Fibroblast of villous mesenchyme (primary cell): ENCODE measurements at regions not wholly inside any gene's neighbourhood (a gene's known extent, or its start where the extent isn't known, plus 50 kb on each side); places are given as distances from the start of the nearest gene placed in this dataset.
"Not testable (repeated sequence)": the region's sequence is repeated elsewhere in the genome, so short reads cannot be mapped to it uniquely, and the experiment has no call there.

ENCODE experiments used
- DNase-seq: peaks from one replicate; pipeline ENCODE4 v3.0.0-alpha.2; 2010; ENCODE audit warnings: low read depth
- H3K4me3 ChIP-seq: 2 replicates; pipeline ENCODE4 v1.5.1; 2011; ENCODE audit warnings: low read depth, mild to moderate bottlenecking, low read length
- TF ChIP-seq, protein P1 (sequence below): IDR thresholded peaks from 2 replicates; pipeline ENCODE4 v1.5.1; 2012; ENCODE audit warnings: low read depth, mild to moderate bottlenecking, low read length; ENCODE audit not compliant: insufficient read depth

DNA sequence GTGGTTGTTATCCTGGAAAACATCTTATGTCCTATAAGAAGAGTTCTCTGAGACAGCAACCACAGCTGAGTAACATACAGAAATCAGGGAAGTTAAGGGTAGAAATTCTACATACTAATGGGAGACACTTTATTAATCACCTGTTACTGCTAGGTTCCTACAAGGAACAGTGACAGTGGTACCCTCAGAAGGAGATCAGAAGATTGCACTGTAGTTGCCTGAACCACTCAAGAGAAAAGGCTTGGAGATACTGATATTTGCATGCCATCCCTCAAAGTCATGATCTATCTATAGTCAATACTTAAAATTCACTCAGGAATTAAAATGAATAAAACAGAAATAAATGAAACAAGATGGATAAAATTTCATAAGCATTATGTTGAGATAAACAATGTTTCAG lies 136.0 kb downstream of the LMLN start:
- DNase-seq = no peak
- TF ChIP-seq, protein P1, sequence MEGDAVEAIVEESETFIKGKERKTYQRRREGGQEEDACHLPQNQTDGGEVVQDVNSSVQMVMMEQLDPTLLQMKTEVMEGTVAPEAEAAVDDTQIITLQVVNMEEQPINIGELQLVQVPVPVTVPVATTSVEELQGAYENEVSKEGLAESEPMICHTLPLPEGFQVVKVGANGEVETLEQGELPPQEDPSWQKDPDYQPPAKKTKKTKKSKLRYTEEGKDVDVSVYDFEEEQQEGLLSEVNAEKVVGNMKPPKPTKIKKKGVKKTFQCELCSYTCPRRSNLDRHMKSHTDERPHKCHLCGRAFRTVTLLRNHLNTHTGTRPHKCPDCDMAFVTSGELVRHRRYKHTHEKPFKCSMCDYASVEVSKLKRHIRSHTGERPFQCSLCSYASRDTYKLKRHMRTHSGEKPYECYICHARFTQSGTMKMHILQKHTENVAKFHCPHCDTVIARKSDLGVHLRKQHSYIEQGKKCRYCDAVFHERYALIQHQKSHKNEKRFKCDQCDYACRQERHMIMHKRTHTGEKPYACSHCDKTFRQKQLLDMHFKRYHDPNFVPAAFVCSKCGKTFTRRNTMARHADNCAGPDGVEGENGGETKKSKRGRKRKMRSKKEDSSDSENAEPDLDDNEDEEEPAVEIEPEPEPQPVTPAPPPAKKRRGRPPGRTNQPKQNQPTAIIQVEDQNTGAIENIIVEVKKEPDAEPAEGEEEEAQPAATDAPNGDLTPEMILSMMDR = no peak
- H3K4me3 ChIP-seq = no peak overlapping the region

DNA sequence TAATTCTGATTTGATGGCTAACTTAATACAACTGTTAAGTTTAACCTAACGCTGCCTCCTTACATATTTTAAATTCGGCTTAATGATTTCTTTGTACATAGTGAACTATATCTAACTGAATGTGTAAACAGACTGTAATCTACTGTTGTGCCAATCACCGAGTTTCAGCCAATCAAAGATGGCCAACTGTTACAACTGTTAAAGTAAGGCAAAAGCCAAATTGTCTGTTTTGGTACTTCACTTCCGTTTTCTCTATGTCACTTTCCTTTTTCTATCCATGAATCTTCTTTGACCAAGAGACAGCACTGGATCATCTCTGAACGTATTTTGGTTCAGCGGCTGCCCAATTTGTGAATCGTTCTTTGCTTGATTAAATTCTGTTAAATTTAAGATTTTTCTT lies 137.0 kb downstream of the LMLN start:
- TF ChIP-seq, protein P1 = no peak

DNA sequence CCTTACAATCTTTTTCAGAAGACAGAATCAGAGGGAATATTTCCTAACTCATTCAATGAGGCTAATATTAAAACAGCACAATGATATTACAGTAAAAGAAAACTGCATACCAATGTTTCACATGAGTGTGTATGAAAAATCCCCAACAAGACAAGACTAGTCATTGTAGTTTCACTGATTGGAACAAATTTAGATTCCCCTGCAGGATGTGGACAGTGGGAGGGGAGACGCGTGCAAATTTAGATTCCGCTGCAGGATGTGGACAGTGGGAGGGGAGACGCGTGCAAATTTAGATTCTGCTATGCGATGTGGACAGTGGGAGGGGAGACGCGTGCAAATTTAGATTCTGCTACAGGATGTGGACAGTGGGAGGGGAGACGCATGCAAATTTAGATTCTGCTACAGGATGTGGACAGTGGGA lies 138.7 kb downstream of the LMLN start:
- DNase-seq, H3K4me3 ChIP-seq: not testable (repeated sequence)

More for the DNA sequence above, 137.0 kb downstream of the LMLN start:
- no peak overlapping the region for H3K4me3 ChIP-seq
- DNase-seq = no peak

DNA sequence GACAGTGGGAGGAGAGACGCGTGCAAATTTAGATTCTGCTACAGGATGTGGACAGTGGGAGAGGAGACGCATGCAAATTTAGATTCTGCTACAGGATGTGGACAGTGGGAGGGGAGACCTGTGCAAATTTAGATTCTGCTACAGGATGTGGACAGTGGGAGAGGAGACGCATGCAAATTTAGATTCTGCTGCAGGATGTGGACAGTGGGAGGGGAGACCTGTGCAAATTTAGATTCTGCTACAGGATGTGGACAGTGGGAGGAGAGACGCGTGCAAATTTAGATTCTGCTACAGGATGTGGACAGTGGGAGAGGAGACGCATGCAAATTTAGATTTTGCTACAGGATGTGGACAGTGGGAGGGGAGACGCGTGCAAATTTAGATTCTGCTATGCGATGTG lies 143.1 kb downstream of the LMLN start:
- DNase-seq = not testable (repeated sequence)

DNA sequence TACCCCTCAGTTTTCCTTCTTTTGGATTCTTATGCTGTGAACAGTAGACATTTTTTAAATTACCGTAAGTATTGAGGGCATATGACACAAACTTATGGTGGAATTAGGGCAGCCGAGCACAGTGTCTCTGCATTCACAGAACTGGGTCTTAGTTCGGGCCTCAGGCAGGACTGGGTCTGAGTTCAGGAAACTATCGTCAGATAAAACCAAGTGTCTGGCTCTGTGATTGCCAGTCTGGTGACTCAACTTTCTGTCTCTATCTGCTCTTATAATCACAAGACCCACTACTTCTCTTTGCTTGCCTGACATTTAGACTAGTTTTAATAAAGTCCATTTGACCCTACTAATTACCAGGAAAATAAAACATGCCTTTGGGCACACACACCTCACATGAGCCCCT lies 146.2 kb downstream of the LMLN start:
- DNase-seq = no peak
- H3K4me3 ChIP-seq = no peak overlapping the region
- TF ChIP-seq, protein P1 = no peak

More for the DNA sequence above, 143.1 kb downstream of the LMLN start:
- H3K4me3 ChIP-seq = not testable (repeated sequence)

DNA sequence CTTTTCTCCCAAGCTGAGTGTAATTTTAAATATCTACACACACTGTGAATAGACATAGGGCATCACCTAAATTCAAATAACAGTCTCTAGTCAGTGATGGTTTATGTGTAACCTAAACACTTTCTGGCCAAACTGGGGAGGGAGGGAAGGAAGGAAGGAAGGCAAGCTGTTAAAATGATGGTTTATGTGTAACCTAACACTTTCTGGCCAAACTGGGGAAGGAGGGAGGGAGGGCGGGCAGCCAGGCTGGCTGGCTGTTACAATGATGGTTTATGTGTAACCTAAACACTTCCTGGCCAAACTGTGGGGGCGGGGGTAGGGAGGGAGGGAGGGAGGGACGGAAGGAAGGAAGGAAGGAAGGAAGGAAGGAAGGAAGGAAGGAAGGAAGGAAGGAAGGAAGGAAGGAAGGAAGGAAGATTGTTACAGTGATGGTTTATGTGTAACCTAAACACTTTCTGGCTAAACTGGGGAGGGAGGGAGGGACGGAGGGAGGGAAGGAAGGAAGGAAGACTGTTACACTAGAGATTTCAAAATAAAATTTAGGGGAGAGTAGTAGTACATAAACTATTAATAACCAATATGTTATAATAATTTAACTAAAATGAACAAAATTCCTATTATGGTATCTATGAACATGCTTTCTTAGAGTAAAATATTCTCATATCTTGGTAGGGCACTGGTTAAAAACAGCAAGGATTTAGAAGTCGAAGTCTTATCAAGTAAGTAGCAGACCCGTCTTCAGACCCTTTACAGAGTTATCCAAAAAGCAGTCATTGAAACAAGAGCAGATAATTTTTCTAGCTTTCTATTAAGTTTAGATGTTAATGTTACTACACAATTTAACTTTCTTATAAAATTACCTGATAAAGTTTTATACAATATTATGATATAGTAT lies 148.1 kb downstream of the LMLN start:
- DNase-seq = no peak
- no peak overlapping the region for H3K4me3 ChIP-seq
- TF ChIP-seq, protein P1 = no peak

DNA sequence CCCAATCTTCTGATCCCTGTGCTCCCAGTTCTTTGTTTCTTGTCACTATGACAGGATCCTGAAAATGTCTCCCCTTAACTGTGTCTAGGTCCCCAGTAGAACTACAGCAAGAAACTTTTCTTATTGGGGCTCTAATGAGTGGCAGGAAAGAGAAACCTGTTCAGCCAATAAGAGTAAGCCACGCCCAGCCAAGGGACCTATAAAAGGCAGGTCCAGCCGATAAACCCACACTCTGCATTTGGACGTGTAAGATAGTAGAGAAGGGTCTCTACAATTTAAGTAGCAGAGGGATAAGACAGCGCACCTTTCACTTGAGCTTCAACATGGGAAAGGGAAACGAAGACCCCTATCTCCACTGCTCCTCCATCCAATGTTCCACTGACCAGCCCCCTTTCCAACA lies 149.9 kb downstream of the LMLN start:
- TF ChIP-seq, protein P1 = no peak
- DNase-seq = no peak

DNA sequence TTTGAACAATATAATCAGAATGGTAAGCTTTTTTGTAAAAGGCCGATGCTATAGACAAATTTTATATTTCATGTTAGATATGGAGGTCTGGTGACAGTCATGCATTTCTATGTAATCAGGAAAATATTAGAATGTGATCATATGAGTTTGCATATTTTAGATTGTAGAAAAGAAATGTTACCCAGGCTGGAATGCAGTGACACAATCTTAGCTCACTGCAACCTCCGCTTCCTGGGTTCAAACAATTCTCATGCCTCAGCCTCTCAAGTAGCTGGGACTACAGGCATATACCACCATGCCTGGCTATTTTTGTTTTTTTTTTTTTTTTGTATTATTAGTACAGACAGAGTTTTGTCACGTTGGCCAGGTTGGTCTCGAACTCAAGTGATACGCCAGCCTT lies 152.0 kb downstream of the LMLN start:
- TF ChIP-seq, protein P1 = no peak
- no peak for DNase-seq
- H3K4me3 ChIP-seq = no peak overlapping the region

More for the DNA sequence above, 149.9 kb downstream of the LMLN start:
- H3K4me3 ChIP-seq = no peak overlapping the region
